ENCODE measurements at regions not wholly inside any gene's neighbourhood (a gene's known extent, or its start where the extent isn't known, plus 50 kb on each side); places are given as distances from the start of the nearest gene placed in this dataset.

DNA sequence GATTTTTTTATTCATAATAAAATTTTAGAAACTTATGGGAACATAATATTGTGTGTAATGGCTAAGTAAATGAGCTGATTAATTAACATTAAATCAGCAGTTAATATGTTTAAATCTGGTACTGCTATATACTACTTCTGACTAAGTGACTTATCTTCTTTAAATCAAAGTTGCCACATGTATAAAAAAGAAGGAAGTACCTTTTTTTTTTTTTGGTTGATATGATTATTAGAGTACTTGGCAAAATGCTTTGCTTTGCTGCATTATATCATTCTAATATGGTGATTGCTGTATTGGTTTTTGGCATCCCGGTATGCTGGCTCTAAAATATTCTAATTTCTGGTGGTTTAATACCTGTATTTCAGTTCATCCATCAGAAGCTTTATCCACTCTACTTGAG is 319.1 kb upstream of the RGS6 start:
- DNase-seq = no peak
- peaks cover 3% of the 10 kb centered on the region for H3K27me3 Mint-ChIP-seq (ENCODE audit: low read depth, poor library complexity)
- no peak overlapping the region for H3K27ac Mint-ChIP-seq
- H3K4me3 Mint-ChIP-seq = no peak overlapping the region
- no peaks in the 10 kb centered on the region for H3K4me1 Mint-ChIP-seq
- H3K36me3 Mint-ChIP-seq (ENCODE audit: low read depth) = no peaks in the 10 kb centered on the region
- TF ChIP-seq, protein P1, sequence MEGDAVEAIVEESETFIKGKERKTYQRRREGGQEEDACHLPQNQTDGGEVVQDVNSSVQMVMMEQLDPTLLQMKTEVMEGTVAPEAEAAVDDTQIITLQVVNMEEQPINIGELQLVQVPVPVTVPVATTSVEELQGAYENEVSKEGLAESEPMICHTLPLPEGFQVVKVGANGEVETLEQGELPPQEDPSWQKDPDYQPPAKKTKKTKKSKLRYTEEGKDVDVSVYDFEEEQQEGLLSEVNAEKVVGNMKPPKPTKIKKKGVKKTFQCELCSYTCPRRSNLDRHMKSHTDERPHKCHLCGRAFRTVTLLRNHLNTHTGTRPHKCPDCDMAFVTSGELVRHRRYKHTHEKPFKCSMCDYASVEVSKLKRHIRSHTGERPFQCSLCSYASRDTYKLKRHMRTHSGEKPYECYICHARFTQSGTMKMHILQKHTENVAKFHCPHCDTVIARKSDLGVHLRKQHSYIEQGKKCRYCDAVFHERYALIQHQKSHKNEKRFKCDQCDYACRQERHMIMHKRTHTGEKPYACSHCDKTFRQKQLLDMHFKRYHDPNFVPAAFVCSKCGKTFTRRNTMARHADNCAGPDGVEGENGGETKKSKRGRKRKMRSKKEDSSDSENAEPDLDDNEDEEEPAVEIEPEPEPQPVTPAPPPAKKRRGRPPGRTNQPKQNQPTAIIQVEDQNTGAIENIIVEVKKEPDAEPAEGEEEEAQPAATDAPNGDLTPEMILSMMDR (IDR thresholded peaks at IDR 0.05) = no peak
- H3K9me3 Mint-ChIP-seq = no peaks in the 10 kb centered on the region

DNA sequence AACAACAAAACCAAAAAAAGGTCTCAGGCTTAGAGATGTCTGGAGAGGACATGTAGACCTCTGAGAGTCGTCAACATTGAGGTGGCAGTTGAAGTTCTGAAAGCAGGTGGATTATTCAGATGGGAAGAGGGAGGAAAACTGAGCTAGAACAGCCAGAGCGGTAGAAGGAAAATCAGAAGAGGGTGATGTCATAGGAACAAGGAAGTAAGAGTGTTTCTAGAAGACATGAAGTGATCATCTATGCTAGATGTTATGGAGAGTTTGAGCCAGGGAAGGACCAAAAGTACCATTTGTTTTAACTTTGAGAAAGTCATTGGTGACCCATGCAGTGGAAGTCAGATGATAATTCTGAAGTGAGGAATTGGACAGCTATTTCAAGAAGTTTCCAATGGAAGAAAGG is 316.2 kb upstream of the RGS6 start:
- Mint-ChIP-seq H3K4me1 (no peaks in the 10 kb centered on the region), H3K4me3 (no peak overlapping the region), H3K36me3 (ENCODE audit: low read depth) (peaks cover 20% of the 10 kb centered on the region), H3K9me3 (no peaks in the 10 kb centered on the region), H3K27ac (no peak overlapping the region), H3K27me3 (ENCODE audit: low read depth, poor library complexity) (peaks cover 3% of the 10 kb centered on the region)
- TF ChIP-seq, protein P1 (IDR thresholded peaks at IDR 0.05) = no peak
- no peak for DNase-seq

DNA sequence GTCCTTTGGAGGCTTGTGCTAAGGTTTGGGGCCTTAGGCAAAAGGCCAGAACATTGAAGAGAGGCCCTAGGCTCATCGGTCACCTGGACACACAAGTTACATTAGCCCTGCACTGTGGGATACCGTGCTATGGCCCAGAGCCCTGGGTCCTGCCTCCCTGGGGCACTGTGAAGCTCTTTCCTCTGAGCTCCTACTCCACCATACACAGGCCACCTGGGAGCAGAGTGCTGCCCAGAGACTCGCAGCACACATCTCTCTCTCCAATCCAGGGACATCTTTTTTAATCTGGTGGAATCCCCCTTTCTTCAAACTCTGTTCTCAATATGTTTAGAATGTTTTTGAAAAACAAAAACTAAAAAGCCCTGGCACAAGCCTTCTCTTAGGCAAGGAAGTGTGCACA is 314.2 kb upstream of the RGS6 start:
- Mint-ChIP-seq H3K27ac (no peak overlapping the region), H3K9me3 (no peaks in the 10 kb centered on the region), H3K4me1 (peaks cover 5% of the 10 kb centered on the region), H3K36me3 (ENCODE audit: low read depth) (peaks cover 26% of the 10 kb centered on the region), H3K27me3 (ENCODE audit: low read depth, poor library complexity) (peaks cover 3% of the 10 kb centered on the region), H3K4me3 (no peak overlapping the region)
- DNase-seq = no peak
- TF ChIP-seq, protein P1 (IDR thresholded peaks at IDR 0.05) = no peak

DNA sequence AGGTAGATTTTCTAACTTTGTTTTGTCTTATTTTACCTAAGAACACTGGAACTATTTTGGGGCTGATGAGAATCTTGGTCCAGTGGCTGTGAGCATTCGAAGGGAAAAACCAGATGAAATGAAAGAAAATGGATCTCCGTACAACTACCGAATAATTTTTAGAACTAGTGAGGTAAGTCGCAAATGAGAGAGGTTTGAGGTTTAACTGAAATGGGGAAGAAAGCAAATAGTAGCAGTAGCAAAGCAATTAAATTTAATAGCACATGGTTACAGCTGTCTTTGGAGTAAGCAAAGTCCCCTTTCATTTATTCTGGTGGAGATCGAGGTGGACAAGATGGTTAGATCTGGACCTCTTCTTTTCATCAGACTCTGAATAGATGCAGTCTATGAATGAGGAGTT is 313.5 kb upstream of the RGS6 start:
- peaks cover 5% of the 10 kb centered on the region for H3K4me1 Mint-ChIP-seq
- no peak overlapping the region for H3K4me3 Mint-ChIP-seq

DNA sequence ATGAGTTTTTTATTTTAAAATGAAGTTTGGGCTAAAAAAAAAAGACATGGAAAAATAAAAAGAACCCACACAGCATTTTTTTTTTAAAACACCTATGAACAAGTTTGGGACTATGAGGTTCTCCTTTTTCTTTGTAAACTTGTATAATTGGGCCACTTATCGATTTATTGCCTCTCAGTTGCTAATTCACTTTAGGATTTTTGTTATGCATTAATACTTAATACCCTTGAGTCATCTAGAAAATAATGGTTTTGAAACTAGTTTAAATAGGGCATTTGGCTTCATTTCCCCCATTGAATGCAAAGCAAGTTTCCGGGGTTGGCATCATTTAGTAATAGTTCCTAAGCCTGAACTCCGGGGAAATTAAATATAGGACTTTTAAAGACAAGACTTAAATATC is 312.8 kb upstream of the RGS6 start:
- peaks cover 26% of the 10 kb centered on the region for H3K36me3 Mint-ChIP-seq (ENCODE audit: low read depth)
- TF ChIP-seq, protein P1 (IDR thresholded peaks at IDR 0.05) = no peak
- no peak overlapping the region for H3K27ac Mint-ChIP-seq
- no peaks in the 10 kb centered on the region for H3K9me3 Mint-ChIP-seq
- peaks cover 3% of the 10 kb centered on the region for H3K27me3 Mint-ChIP-seq (ENCODE audit: low read depth, poor library complexity)
- H3K4me1 Mint-ChIP-seq = peaks cover 5% of the 10 kb centered on the region
- H3K4me3 Mint-ChIP-seq = no peak overlapping the region
- DNase-seq = no peak

More for the DNA sequence above, 313.5 kb upstream of the RGS6 start:
- DNase-seq = no peak
- H3K9me3 Mint-ChIP-seq = no peaks in the 10 kb centered on the region
- H3K27me3 Mint-ChIP-seq (ENCODE audit: low read depth, poor library complexity) = peaks cover 3% of the 10 kb centered on the region
- peaks cover 26% of the 10 kb centered on the region for H3K36me3 Mint-ChIP-seq (ENCODE audit: low read depth)
- H3K27ac Mint-ChIP-seq = no peak overlapping the region
- TF ChIP-seq, protein P1 (IDR thresholded peaks at IDR 0.05) = no peak

DNA sequence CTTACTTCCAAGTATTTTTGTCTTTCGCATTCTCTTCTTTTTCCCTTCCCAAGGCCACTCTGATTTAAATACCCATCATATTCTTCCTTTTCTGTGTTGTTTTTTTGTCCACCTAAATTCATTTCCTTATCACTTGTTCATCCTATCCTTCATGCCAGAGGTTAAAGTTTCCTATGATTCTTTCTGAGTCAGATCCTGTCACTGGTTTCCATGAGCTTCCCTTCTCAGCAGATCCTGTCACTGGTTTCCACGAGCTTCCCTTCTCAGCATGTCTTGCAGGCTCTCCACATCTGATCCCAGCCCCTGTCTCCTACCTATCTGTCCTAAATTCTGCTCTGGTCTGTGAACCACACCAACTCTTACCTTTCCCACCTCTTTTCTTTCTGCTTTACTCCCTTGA is 311.8 kb upstream of the RGS6 start:
- Mint-ChIP-seq H3K9me3 (no peaks in the 10 kb centered on the region), H3K4me1 (peaks cover 5% of the 10 kb centered on the region), H3K27ac (no peak overlapping the region), H3K36me3 (ENCODE audit: low read depth) (peaks cover 30% of the 10 kb centered on the region), H3K4me3 (no peak overlapping the region), H3K27me3 (ENCODE audit: low read depth, poor library complexity) (peaks cover 3% of the 10 kb centered on the region)
- TF ChIP-seq, protein P1 (IDR thresholded peaks at IDR 0.05) = no peak
- no peak for DNase-seq
